GM19467 (cell line): ENCODE measurements at regions not wholly inside any gene's neighbourhood (a gene's known extent, or its start where the extent isn't known, plus 50 kb on each side); places are given as distances from the start of the nearest gene placed in this dataset.
"Not testable (repeated sequence)": the region's sequence is repeated elsewhere in the genome, so short reads cannot be mapped to it uniquely, and the experiment has no call there.

Experiments
- ATAC-seq: cut with Tn5 transposase; IDR thresholded peaks from one replicate; pipeline ENCODE4 v1.9.1; 2021; ENCODE audit warnings: mild to moderate bottlenecking, moderate library complexity; ENCODE audit not compliant: unreplicated experiment

- ATAC-seq: no peak
These were observed 325.5 kb downstream of the SI start for GRCh38 chr3:164752812-164753211.

- no peak for ATAC-seq
These were observed 329.7 kb downstream of the SI start for GRCh38 chr3:164748626-164749025.

GRCh38 chr3:164741869-164742268 is 336.4 kb downstream of the SI start:
- ATAC-seq: no peak

- no peak for ATAC-seq
These were observed 341.1 kb downstream of the SI start for GRCh38 chr3:164737174-164737573.

- ATAC-seq: no peak
These were observed 346.1 kb downstream of the SI start for GRCh38 chr3:164732166-164732565.

- ATAC-seq: no peak
These were observed 347.4 kb downstream of the SI start for GRCh38 chr3:164730815-164731360.

- no peak for ATAC-seq
These were observed 354.9 kb downstream of the SI start for GRCh38 chr3:164723396-164723795.

- not testable (repeated sequence) for ATAC-seq
These were observed 375.5 kb downstream of the SI start for GRCh38 chr3:164702808-164703207.

GRCh38 chr3:164687902-164688301 is 390.4 kb downstream of the SI start:
- no peak for ATAC-seq

GRCh38 chr3:164687211-164687610 is 391.1 kb downstream of the SI start:
- no peak for ATAC-seq

GRCh38 chr3:164683489-164683888 is 394.8 kb downstream of the SI start:
- no peak for ATAC-seq

- ATAC-seq: no peak
These were observed 399.1 kb downstream of the SI start for GRCh38 chr3:164679245-164679644.

GRCh38 chr3:164677317-164677716 is 401.0 kb downstream of the SI start:
- no peak for ATAC-seq

- ATAC-seq: no peak
These were observed 404.6 kb downstream of the SI start for GRCh38 chr3:164673738-164674137.

GRCh38 chr3:164658125-164658524 is 420.2 kb downstream of the SI start:
- ATAC-seq: no peak

GRCh38 chr3:164657631-164658030 is 420.7 kb downstream of the SI start:
- ATAC-seq: no peak

- no peak for ATAC-seq
These were observed 422.8 kb downstream of the SI start for GRCh38 chr3:164655462-164655861.

- ATAC-seq: no peak
These were observed 437.2 kb downstream of the SI start for GRCh38 chr3:164641071-164641470.

GRCh38 chr3:164640591-164640990 is 437.7 kb downstream of the SI start:
- no peak for ATAC-seq

GRCh38 chr3:164620956-164621355 is 457.3 kb downstream of the SI start:
- no peak for ATAC-seq

GRCh38 chr3:164620423-164620822 is 457.9 kb downstream of the SI start:
- no peak for ATAC-seq

- ATAC-seq: no peak
These were observed 465.5 kb downstream of the SI start for GRCh38 chr3:164612751-164613150.

GRCh38 chr3:164608554-164609276 is 469.6 kb downstream of the SI start:
- no peak for ATAC-seq
